Activated CD8-positive, alpha-beta memory T cell treated with anti-CD3 and anti-CD28 coated beads, Interleukin-2, amount 50 U/mL, for 24 hours (primary cell): ENCODE measurements at regions not wholly inside any gene's neighbourhood (a gene's known extent, or its start where the extent isn't known, plus 50 kb on each side); places are given as distances from the start of the nearest gene placed in this dataset.

Source experiments
- DNase-seq: peaks from one replicate; pipeline ENCODE4 v3.0.0-alpha.2; 2020; ENCODE audit errors: extremely low read depth

GRCh38 chr2:226620176-226620575 is 179.4 kb downstream of the IRS1 start:
- DNase-seq: no peak

GRCh38 chr2:226619707-226620106 is 179.9 kb downstream of the IRS1 start:
- no peak for DNase-seq

DNA sequence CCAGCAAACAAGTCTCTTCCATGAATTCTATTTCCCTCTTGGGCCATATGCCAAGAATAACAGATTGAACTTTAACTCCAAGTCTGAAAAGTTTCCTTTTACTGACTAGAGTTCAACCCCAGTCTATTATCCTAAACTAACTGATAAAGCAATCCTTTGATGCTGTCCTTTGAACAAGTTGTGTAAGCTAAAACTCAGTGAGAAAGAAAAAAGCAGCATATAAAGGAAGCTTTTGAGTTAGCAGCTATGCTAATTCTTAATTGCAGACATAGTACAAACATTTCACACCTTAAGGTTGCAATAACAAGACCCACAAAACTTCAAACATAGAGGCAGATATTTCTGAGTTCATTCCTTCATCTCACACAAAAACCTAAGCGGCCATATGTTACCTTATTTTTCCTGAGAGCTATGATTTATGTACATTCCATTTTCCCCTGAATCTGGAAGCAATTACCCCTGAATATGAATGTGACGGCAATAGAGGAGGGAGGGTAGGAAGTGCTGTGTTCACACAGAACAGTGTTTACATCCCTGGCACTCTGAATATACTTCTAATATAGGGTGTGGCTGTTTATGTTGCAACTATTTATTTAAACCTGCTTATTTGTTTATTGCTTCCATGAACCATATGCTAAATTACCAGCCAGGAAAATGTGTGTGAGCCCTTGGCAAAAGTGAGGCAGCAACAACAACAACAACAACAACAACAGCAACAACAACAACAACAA is 180.6 kb downstream of the IRS1 start:
- no peak for DNase-seq

DNA sequence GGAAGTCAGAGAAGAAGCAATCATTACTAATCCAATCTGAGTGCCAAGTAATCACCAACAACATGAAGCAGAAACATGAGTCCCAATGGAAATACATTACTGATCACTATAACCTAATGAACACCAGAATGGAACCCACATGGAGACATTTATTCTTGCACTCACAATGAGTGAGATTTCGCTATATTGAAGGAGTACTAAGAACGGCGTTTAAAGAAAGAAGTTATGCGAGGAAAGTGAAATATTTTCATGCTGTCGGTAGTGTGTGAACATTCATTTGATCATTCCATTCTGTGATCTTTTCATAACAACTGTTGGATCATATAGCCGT is 181.1 kb downstream of the IRS1 start:
- DNase-seq: no peak

DNA sequence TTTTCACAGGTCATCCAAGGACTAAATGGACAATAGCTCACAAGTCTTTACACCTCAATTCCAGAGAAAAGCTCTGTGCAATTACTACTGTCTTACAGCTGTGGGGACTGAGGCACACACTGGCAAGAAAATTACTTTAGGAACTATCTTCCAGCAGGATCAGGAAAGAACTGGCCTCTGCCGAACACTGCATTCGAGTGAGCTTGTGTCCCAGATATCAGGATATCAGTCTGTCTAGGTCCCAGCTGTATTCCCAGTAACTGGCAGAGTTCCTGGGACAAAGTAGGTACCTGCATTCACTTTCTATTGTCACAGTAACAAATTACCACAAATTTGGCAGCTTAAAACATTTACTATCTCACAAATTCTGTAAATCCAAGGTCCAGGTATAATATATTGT is 183.7 kb downstream of the IRS1 start:
- no peak for DNase-seq

GRCh38 chr2:226611944-226612318 is 187.7 kb downstream of the IRS1 start:
- no peak for DNase-seq

DNA sequence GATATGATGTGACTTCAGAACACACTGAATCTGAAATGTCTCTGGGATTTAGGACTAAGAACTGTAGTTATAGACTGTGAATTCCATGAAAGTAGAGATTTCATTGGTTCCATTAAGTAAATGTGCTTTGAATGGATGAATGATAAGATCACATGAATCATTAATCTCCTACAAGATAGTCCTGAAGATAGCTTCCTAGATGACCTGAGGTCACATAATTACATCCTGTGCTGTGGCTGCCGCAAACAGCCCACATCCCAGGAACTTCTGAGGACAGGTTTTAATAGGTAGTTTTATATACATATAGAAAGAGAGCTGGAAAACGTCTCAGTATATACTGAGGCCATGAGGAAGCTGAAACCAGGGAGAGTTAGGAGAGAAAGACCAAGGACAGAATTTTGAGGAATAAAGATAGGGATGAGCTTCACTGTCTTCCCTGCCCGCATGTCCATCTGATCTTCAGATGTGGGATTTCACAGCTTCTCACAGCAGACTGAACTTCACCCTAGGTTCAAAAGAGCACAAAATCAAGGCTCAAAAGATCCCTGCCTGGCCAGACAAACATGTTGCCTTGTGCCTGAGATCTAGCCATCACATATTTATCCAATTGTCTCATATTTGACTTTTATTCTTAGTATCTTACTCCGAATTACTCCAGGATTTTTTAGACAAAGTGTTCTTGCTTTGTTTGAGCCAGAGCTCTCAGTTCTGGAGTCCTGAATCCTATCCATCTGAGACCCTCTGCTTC is 188.2 kb downstream of the IRS1 start:
- DNase-seq: no peak

DNA sequence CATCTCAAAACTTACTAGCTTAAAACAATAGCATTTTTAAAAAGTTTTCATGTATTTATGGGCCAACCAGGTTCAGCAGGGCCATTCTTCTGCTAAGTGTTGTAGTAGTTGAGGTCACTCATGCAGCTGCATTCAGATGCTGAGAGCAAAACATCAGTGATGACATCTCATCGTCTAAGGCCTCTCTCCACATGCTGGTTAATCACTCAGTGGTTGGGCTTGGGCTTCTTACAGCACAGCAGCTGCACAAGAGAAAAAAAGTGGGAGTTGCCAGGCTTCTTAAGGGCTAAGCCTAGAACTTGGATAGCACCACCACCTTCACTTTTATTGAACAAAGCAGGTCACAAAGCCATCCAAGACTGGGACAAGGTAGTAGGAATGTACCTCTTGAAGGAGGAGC is 190.3 kb downstream of the IRS1 start:
- no peak for DNase-seq

DNA sequence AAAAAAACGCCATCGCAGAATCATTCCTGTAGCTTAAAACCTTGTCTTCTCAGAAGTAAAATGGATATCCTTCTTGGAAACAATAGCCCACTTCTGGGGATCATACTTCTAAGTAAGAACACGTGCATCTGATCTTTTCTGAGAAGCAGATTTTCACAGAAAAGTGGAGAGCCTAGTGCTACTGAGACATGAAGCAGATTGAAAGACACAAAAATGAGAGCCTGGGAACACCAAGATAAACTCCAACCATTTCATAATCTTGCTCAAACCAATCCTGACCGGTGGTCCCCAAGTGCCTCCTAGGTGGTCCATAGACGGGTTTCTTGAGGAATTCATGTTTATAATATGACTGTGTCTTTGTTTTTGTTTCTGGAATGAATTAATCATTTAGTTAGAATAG is 191.2 kb downstream of the IRS1 start:
- DNase-seq: no peak

GRCh38 chr2:226607379-226607778 is 192.2 kb downstream of the IRS1 start:
- DNase-seq: no peak

DNA sequence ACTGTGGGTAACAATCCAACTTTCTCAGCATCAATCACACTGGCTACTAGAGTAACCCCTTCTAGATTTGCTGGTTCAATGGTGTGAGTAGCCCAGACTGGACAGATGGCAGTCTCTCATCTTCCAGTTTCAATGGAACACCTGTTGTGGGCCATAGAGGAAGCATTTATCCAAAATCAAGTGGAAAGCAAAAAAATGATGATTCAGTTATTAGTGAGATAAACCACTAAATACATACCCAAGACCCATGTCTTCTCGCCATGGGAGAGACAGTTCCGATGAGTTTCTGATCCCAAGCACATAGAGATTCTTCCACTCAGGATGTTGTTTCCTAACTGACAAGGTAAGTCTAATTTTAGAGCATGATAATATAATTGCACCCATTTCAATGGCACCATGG is 194.0 kb downstream of the IRS1 start:
- no peak for DNase-seq

GRCh38 chr2:226603606-226604005 is 196.0 kb downstream of the IRS1 start:
- DNase-seq: no peak

DNA sequence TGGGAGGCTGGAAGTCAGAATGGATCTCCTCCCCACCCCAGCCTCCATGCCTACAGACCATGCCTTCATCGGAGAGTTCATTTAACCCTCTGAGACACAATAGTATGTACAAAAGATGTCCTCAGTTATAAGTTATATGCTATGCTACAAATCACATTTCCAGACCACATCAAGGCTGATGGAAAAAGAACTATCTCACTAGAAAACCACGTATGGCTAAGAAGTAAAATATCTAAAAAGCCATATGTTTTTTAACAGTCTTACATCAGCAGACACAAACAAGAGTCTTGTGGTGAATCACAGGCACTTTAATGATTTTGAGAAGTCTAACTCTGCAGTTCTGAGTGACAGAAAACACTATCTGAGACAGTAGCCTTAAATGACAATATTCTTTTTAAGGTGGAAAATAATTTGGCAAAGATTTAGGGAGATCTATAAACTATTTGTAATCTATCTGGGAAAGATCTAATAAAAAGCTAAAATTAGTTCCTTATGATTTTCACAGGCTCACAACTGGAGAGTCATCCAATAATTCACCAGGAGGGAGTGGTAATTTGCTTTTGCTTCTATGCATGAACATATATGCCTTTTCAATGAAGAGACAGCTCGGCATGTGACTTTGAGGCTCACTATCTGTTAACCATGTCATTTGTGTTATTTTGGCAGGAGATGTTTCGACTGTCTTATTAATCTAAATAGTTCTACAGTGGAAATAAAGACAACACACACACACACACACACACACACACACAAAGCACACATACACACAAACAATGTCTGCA is 197.5 kb downstream of the IRS1 start:
- no peak for DNase-seq

DNA sequence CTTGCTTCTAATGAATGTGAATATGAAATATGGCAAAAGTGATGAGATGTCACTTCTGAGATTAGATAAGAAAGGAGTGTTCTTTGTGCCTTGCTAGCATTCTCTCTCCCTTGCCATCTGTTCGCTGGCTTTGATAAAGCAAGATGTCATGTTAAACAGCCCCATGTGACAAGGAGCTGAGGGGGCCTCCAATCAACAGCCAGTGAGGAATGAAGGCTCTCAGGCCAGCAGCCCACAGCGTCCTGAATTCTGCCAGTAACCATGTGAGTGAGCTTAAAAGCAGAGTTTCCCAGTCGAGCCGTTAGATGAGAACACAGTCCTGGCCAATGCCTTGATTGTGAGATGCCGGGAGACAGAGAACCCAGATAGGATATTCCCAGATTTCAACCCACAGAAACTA is 198.8 kb downstream of the IRS1 start:
- no peak for DNase-seq

- DNase-seq: no peak
Observed at GRCh38 chr2:226600184-226600583, 199.4 kb downstream of the IRS1 start.

- no peak for DNase-seq
Observed at GRCh38 chr2:226589043-226589442, 210.6 kb downstream of the IRS1 start.

- no peak for DNase-seq
Observed at GRCh38 chr2:226585130-226585561, 214.5 kb downstream of the IRS1 start.

DNA sequence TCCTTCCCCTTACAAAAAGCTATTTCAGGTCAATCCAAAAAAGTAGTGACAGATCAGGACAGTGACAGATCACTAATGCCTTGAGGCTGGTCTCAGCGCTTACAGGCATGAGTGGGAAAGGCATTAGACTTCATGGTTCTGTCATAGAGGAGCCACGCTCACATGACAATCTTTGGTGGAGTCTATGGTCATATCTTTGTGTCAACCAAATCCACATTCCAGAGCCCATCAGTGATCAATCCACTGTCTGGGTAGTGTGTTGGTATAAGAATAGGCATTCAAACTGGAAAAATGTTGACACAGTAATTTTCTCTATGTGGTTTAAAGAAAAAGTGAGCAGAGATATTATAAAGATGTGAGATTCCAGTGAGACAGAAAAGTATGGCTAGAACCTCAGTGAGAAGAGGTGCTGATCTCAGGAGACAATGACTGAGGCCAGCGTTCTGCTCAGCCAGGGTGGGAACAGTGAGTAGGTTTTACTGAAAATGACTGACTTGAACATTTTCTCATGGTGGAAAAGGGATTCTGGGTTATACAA is 215.0 kb downstream of the IRS1 start:
- no peak for DNase-seq

- DNase-seq: no peak
Observed at GRCh38 chr2:226583715-226584114, 215.9 kb downstream of the IRS1 start.

- DNase-seq: no peak
Observed at GRCh38 chr2:226581661-226582060, 218.0 kb downstream of the IRS1 start.

DNA sequence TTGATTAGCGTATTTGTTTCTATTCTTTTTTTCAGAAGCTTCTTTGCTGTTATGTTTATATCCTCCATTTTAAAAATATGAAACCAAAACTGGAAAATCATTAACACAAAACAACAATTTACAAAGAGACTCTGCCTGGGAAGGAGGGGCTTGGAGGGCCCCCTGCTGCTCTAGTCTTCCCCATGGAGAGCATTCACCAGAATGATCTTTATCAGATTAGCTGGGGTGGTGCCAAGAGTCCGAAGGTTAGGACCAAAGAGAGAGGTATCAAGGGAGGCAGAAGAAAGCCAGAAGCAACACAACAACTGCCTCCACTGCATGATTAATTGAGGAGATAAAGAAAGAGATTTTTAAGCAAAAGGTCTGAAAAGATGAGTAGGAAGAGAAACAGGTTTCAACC is 218.6 kb downstream of the IRS1 start:
- no peak for DNase-seq

DNA sequence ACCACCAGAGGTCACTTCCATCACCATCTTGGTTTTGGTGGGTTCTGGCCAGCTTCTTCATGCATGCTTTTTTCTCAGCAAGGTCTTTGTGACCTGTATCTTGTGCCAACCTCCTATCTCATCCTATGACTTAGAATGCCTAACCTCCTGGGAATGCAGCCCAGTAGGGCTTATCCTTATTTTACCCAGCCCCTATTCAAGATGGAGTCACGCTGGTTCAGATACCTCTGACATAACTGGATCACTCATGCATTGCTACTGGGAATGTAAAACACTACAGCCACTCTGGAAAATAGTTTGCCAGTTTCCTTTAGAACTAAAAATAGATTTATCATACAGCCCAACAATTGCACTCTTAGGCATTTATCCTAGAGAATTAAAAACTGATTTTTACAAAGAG is 219.2 kb downstream of the IRS1 start:
- DNase-seq: no peak

- no peak for DNase-seq
Observed at GRCh38 chr2:226579519-226579918, 220.1 kb downstream of the IRS1 start.
